Stomach (tissue), 4 donors: ENCODE measurements at regions not wholly inside any gene's neighbourhood (a gene's known extent, or its start where the extent isn't known, plus 50 kb on each side); places are given as distances from the start of the nearest gene placed in this dataset.

ENCODE experiments used
- EP300 ChIP-seq: sonication (generic); formaldehyde crosslinking; IDR thresholded peaks from one replicate; pipeline ENCODE4 v1.6.1; 2017; ENCODE audit warnings: antibody characterized with exemption
- POLR2A ChIP-seq, 4 donors: fragments of 450-650 bp; IDR thresholded peaks; one replicate each; pipeline ENCODE4 v1.6.1; 2016; ENCODE audit warnings: antibody characterized with exemption in 4 of 4, control low read depth in 2 of 4, mild to moderate bottlenecking in 1 of 4, moderate library complexity in 1 of 4
- POLR2AphosphoS5 ChIP-seq, 3 donors: sonication (generic); formaldehyde crosslinking; IDR thresholded peaks; one replicate each; pipeline ENCODE4 v1.6.1; 2016; ENCODE audit warnings: antibody characterized with exemption in 3 of 3
- TF ChIP-seq, protein P1 (sequence below), 7 experiments: fragments of 450-650 bp in 4 of 7; fragments of 200-600 bp in 3 of 7; sonication (generic) in 3 of 7; IDR thresholded peaks; one replicate each; pipeline ENCODE4 v1.5.1; 2016 to 2019; ENCODE audit warnings: antibody characterized with exemption in 7 of 7, control low read depth in 2 of 7, mild to moderate bottlenecking in 1 of 7

DNA sequence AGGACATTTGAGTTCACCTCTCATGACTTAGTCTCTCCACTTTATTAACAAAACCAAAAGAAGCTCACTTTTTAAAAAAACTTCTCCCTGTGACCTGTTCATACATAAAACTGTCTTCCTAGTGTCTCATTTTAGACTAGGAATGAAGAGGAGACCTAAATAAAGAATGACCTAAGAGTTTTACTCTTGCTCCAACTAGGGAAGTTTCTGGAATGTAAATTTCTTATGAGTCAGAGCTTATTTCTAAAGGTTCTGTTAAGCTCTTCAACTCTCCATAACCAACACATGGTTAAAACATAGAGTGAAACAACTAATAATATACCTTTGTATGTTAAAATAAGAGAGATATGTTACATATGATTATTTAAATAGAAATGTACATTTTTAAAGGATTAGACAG lies 369.8 kb downstream of the EMP1 start:
- TF ChIP-seq, protein P1, sequence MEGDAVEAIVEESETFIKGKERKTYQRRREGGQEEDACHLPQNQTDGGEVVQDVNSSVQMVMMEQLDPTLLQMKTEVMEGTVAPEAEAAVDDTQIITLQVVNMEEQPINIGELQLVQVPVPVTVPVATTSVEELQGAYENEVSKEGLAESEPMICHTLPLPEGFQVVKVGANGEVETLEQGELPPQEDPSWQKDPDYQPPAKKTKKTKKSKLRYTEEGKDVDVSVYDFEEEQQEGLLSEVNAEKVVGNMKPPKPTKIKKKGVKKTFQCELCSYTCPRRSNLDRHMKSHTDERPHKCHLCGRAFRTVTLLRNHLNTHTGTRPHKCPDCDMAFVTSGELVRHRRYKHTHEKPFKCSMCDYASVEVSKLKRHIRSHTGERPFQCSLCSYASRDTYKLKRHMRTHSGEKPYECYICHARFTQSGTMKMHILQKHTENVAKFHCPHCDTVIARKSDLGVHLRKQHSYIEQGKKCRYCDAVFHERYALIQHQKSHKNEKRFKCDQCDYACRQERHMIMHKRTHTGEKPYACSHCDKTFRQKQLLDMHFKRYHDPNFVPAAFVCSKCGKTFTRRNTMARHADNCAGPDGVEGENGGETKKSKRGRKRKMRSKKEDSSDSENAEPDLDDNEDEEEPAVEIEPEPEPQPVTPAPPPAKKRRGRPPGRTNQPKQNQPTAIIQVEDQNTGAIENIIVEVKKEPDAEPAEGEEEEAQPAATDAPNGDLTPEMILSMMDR (IDR thresholded peaks at IDR 0.05), result no peak
- TF ChIP-seq EP300 (no peak), POLR2A (IDR thresholded peaks at IDR 0.05) (no peak), POLR2AphosphoS5 (IDR thresholded peaks at IDR 0.05) (no peak)
